HepG2 (cell line): ENCODE measurements at regions not wholly inside any gene's neighbourhood (a gene's known extent, or its start where the extent isn't known, plus 50 kb on each side); places are given as distances from the start of the nearest gene placed in this dataset.

Experiments
- ATM ChIP-seq: fragments of 450-650 bp; IDR thresholded peaks from 2 replicates; pipeline ENCODE4 v1.7.1; 2017; ENCODE audit warnings: mild to moderate bottlenecking, borderline replicate concordance
- CHD2 ChIP-seq: IDR thresholded peaks from 2 replicates; pipeline ENCODE4 v1.6.1; 2011; ENCODE audit warnings: low read depth, low read length, improper control_type of control experiment
- CTCF ChIP-seq: sonication (generic); formaldehyde crosslinking; IDR thresholded peaks from 2 replicates; pipeline ENCODE4 v1.5.0; 2020; ENCODE audit warnings: mild to moderate bottlenecking, missing genetic modification reagents, moderate library complexity
- EZH2 ChIP-seq: conservative IDR thresholded peaks from 2 replicates; pipeline ENCODE4 v1.6.1; 2012; ENCODE audit warnings: mild to moderate bottlenecking, low read depth, low read length, moderate library complexity
- JUNB ChIP-seq: sonication (generic); formaldehyde crosslinking; IDR thresholded peaks from 2 replicates; pipeline ENCODE4 v1.8.0; 2022; ENCODE audit warnings: missing genetic modification reagents, mild to moderate bottlenecking, borderline replicate concordance
- SRF ChIP-seq: IDR thresholded peaks from 2 replicates; pipeline ENCODE4 v1.6.1; 2011; ENCODE audit warnings: mild to moderate bottlenecking, low read depth, low read length, moderate library complexity
- TGIF2 ChIP-seq: IDR thresholded peaks from 2 replicates; pipeline ENCODE4 v1.6.1; 2016; ENCODE audit warnings: control low read depth, missing compliant biosample characterization
- ZFP36 ChIP-seq: fragments of 150-350 bp; IDR thresholded peaks from 2 replicates; pipeline ENCODE4 v1.6.1; 2018; ENCODE audit warnings: borderline replicate concordance, low read length, low read depth; ENCODE audit not compliant: partially characterized antibody
- ZNF260 ChIP-seq: sonication (generic); formaldehyde crosslinking; IDR thresholded peaks from 2 replicates; pipeline ENCODE4 v1.4.0; 2020; ENCODE audit warnings: missing genetic modification reagents, low read depth, mild to moderate bottlenecking, borderline replicate concordance
- ZNF660 ChIP-seq: sonication (generic); formaldehyde crosslinking; IDR thresholded peaks from 2 replicates; pipeline ENCODE4 v1.5.1; 2020; ENCODE audit warnings: mild to moderate bottlenecking, low read depth, missing genetic modification reagents, borderline replicate concordance

GRCh38 chr2:59314031-59314766 is 1073.1 kb upstream of the FANCL start:
- no peak for TF ChIP-seq ZNF660
- TF ChIP-seq CHD2 = no peak
- TF ChIP-seq SRF = no peak
- TF ChIP-seq CTCF (CRISPR knock-in tag) = no peak
- TF ChIP-seq TGIF2 = no peak
- TF ChIP-seq JUNB = no peak
- no peak for TF ChIP-seq EZH2
- TF ChIP-seq ATM = no peak
- TF ChIP-seq ZFP36 = no peak
- no peak for TF ChIP-seq ZNF260
